ENCODE measurements at regions not wholly inside any gene's neighbourhood (a gene's known extent, or its start where the extent isn't known, plus 50 kb on each side); places are given as distances from the start of the nearest gene placed in this dataset.

GRCh38 chr6:6908121-6908520, 199.6 kb upstream of the RREB1 start:
- 87 to 94% methylated on average over 1 of the region's 1 CpG for WGBS, 2 donors
- intact Hi-C loops (cut with DNase I) = no loop called here
- TF ChIP-seq POLR2AphosphoS5 (IDR thresholded peaks at IDR 0.05) (no peak), POLR2A (IDR thresholded peaks at IDR 0.05) (no peak), CTCF (IDR thresholded peaks at IDR 0.05) (no peak), EP300 (IDR thresholded peaks at IDR 0.05) (no peak)

GRCh38 chr6:6909111-6909510, 198.7 kb upstream of the RREB1 start:
- Histone ChIP-seq H3K4me3 (no peak overlapping the region), H3K36me3 (no peaks in the 10 kb centered on the region), H3K4me1 (peaks cover 0 to 20% (median 11%) of the 10 kb centered on the region in 4 donors), H3K27ac (no peak overlapping the region), H3K9me3 (no peaks in the 10 kb centered on the region), H3K27me3 (no peaks in the 10 kb centered on the region)
- intact Hi-C loops (cut with DNase I) = no loop called here
- WGBS, 2 donors = 83% methylated on average over 9 of the region's 9 CpGs
- TF ChIP-seq POLR2A (IDR thresholded peaks at IDR 0.05) = no peak
- no peak for TF ChIP-seq CTCF (IDR thresholded peaks at IDR 0.05)
- no peak for TF ChIP-seq EP300 (IDR thresholded peaks at IDR 0.05)
- TF ChIP-seq POLR2AphosphoS5 (IDR thresholded peaks at IDR 0.05) = no peak
- DNase-seq = no peak

More at GRCh38 chr6:6908121-6908520, 199.6 kb upstream of the RREB1 start:
- Histone ChIP-seq H3K27me3 (no peaks in the 10 kb centered on the region), H3K36me3 (no peaks in the 10 kb centered on the region), H3K4me1 (peaks cover 0 to 15% (median 9%) of the 10 kb centered on the region in 4 donors), H3K27ac (no peak overlapping the region), H3K4me3 (no peak overlapping the region), H3K9me3 (no peaks in the 10 kb centered on the region)
- no peak for DNase-seq

GRCh38 chr6:6910734-6911295, 196.9 kb upstream of the RREB1 start:
- 94 to 95% methylated on average over 6 of the region's 6 CpGs for WGBS, 2 donors

GRCh38 chr6:6911391-6911790, 196.4 kb upstream of the RREB1 start:
- peaks cover 0 to 33% (median 22%) of the 10 kb centered on the region in 4 donors for H3K4me1 ChIP-seq
- intact Hi-C loops (cut with DNase I) = loop anchor here (10.0 kb wide), 3 partner anchors 157 to 323 kb away; no protein-coding TSS in a partner anchor
- no peak for TF ChIP-seq POLR2AphosphoS5 (IDR thresholded peaks at IDR 0.05)
- no peak for TF ChIP-seq EP300 (IDR thresholded peaks at IDR 0.05)
- TF ChIP-seq CTCF (IDR thresholded peaks at IDR 0.05) = no peak
- TF ChIP-seq POLR2A (IDR thresholded peaks at IDR 0.05) = no peak
- H3K27ac ChIP-seq = no peak overlapping the region
- WGBS, 2 donors = 86 to 94% methylated on average over 5 of the region's 5 CpGs
- no peak overlapping the region for H3K4me3 ChIP-seq
- no peaks in the 10 kb centered on the region for H3K9me3 ChIP-seq
- H3K27me3 ChIP-seq = no peaks in the 10 kb centered on the region
- DNase-seq = no peak
- H3K36me3 ChIP-seq = no peaks in the 10 kb centered on the region

More at GRCh38 chr6:6910734-6911295, 196.9 kb upstream of the RREB1 start:
- H3K36me3 ChIP-seq = no peaks in the 10 kb centered on the region
- TF ChIP-seq POLR2A (IDR thresholded peaks at IDR 0.05) = no peak
- TF ChIP-seq EP300 (IDR thresholded peaks at IDR 0.05) = no peak
- no peak for TF ChIP-seq CTCF (IDR thresholded peaks at IDR 0.05)
- no peak for TF ChIP-seq POLR2AphosphoS5 (IDR thresholded peaks at IDR 0.05)
- peaks cover 0 to 27% (median 17%) of the 10 kb centered on the region in 4 donors for H3K4me1 ChIP-seq
- intact Hi-C loops (cut with DNase I) = loop anchor here (10.0 kb wide), 3 partner anchors 156 to 324 kb away; no protein-coding TSS in a partner anchor
- no peak overlapping the region for H3K27ac ChIP-seq
- no peak overlapping the region for H3K4me3 ChIP-seq
- DNase-seq = no peak
- no peaks in the 10 kb centered on the region for H3K27me3 ChIP-seq
- no peaks in the 10 kb centered on the region for H3K9me3 ChIP-seq
